H7 (cell line): ENCODE measurements at regions not wholly inside any gene's neighbourhood (a gene's known extent, or its start where the extent isn't known, plus 50 kb on each side); places are given as distances from the start of the nearest gene placed in this dataset.

ENCODE experiments used
- DNase-seq: peaks from one replicate; pipeline ENCODE4 v3.0.0; 2012
- H3K27me3 ChIP-seq: 2 replicates; pipeline ENCODE4 v1.6.0; 2011; ENCODE audit warnings: mild to moderate bottlenecking, low read length; ENCODE audit not compliant: control insufficient read depth, insufficient read depth
- H3K36me3 ChIP-seq: replicated peaks from 2 replicates; pipeline ENCODE4 v1.5.1; 2011; ENCODE audit warnings: low read length; ENCODE audit not compliant: control insufficient read depth, insufficient read depth
- H3K4me3 ChIP-seq: 2 replicates; pipeline ENCODE4 v1.5.1; 2011; ENCODE audit warnings: low read depth, mild to moderate bottlenecking, control low read depth, low read length, moderate library complexity; ENCODE audit not compliant: insufficient read depth

- H3K4me3 ChIP-seq, result no peak overlapping the region
- H3K36me3 ChIP-seq, result no peaks in the 10 kb centered on the region
- DNase-seq, result no peak
- H3K27me3 ChIP-seq, result no peaks in the 10 kb centered on the region
Observed at GRCh38 chr2:237262838-237263771, 150.9 kb downstream of the COL6A3 start.

GRCh38 chr2:237264480-237265219 is 149.3 kb downstream of the COL6A3 start:
- Histone ChIP-seq H3K27me3 (no peaks in the 10 kb centered on the region), H3K4me3 (no peak overlapping the region), H3K36me3 (no peaks in the 10 kb centered on the region)
- DNase-seq, result no peak

DNA sequence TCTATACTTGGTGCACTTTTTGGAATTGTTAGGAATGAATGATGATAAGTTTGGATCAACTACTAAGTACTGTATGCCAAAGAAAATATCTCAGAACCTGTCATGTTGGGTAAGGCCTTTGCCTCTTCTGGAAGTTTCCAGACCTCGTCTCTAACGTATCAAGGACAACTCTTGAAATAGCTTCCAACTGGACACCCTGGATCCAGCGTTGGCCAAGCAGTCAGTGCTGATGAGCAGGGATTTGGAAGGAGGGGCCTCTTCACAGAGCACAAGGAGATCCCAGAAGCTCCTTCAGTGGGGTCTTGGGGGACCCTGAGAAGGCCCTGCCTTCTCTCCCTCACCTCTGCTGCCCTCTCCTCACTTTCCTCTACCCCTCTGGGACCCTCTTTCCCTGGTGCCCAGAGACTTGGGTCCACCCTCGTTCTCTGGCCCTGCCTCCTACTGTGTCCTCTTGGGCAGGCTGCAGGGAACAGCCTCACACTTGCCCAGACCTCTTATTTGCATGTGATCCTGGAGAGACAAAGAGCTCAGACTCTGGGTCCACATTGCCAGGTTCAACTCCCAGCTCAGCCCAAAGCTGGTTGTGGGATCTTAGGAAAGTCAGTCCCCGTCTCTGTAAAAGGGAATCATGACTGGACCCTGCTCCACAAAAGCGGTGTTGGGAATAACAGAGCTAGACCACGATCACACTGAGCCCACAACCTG is 145.8 kb downstream of the COL6A3 start:
- DNase-seq, result no peak
- H3K4me3 ChIP-seq, result no peak overlapping the region
- H3K27me3 ChIP-seq, result no peaks in the 10 kb centered on the region

DNA sequence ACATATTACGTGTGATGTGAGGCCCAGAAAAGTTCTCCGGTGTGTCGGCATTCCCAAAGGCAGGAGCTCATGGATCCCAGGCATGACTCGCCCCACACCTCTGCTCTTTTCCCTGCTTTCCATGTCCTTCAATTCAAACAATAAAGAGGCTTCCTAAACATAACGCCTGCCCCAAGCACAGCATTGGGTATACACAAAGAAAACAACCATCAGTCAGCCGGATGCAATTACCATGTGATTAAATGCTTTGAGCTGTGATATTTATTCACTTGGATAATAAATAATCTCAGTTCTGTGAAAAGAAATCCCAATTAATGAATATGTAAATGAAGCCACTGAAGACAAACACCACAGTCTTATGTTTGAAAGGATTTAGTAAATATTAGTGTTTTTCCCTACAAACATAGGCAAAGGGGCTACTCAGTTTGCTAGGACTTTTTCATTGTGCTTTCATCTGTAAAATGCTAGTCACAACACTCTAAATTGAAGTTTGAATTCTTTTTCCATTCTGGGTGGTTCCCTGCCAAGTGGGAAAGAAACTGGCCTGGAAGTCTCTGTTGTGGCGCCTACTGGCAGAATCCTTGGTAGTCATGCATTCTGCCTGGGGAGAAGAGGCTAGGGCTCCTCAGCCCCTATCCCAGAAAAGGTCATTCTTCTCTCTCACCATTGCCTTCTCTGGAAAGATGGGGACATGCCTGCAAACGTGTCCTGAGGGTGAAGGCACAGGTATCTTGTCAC is 144.7 kb downstream of the COL6A3 start:
- Histone ChIP-seq H3K4me3 (no peak overlapping the region), H3K36me3 (no peaks in the 10 kb centered on the region), H3K27me3 (no peaks in the 10 kb centered on the region)
- no peak for DNase-seq

More for the DNA sequence above, 145.8 kb downstream of the COL6A3 start:
- H3K36me3 ChIP-seq, result no peaks in the 10 kb centered on the region

DNA sequence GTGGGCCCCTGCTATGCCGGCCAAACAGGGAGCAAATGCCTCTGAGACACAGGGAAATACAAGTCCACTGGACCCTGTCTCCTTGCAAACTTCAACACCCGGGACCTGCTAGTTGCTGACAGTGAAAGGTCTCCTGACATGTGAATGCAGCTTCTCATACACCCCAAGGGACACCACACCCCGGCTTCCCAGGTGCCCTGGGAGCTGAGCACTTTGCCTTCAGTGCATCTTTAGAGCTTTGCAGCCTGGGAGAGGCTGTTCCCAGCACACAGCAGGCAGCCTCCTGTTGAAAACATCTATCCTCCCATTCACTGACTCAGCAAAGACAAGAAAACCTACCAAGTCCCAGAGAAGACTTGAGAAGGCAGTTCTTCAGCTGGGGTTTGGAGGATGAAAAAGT is 143.4 kb downstream of the COL6A3 start:
- no peak overlapping the region for H3K4me3 ChIP-seq
- no peaks in the 10 kb centered on the region for H3K27me3 ChIP-seq
- no peak for DNase-seq
- H3K36me3 ChIP-seq, result no peaks in the 10 kb centered on the region

- no peak for DNase-seq
- H3K27me3 ChIP-seq, result no peaks in the 10 kb centered on the region
- no peak overlapping the region for H3K4me3 ChIP-seq
- H3K36me3 ChIP-seq, result no peaks in the 10 kb centered on the region
Observed at GRCh38 chr2:237271698-237272652, 142.0 kb downstream of the COL6A3 start.
